ENCODE measurements at regions not wholly inside any gene's neighbourhood (a gene's known extent, or its start where the extent isn't known, plus 50 kb on each side); places are given as distances from the start of the nearest gene placed in this dataset.
A peak's percentile ranks its signal among the peaks of the same experiment; 100 is the strongest.

DNA sequence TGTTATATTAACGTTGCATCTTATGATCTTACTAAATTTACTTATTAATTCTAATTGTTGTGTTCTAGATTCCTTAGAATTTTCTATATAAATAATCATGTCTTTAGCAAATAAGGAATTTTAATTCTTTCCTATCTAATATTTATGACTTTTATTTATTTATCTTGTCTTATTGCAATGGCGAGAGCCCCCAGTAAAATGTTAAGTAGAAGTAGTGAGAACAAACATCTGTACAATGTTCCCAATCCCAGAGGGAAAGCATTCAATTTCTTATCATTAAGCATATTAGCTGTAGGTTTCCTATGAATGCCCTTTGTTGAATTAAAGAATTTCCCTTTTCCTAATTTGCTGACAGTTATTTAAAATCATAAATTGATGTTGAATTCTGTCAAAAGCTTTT is 203.7 kb upstream of the OTX2 start:
- H3K36me3 Mint-ChIP-seq, result peaks cover 30% of the 10 kb centered on the region

GRCh38 chr14:57009585-57010515 is 199.6 kb upstream of the OTX2 start:
- CTCF ChIA-PET, result no interaction called here
- no peak overlapping the region for H3K27ac Mint-ChIP-seq

More for the DNA sequence above, 203.7 kb upstream of the OTX2 start:
- ChIA-PET POLR2A (no interaction called here), CTCF (no interaction called here)
- no peak for ATAC-seq
- no peak for DNase-seq (ENCODE audit: low spot score)
- H3K27ac Mint-ChIP-seq, result no peak overlapping the region
- H3K4me3 Mint-ChIP-seq, result no peak overlapping the region
- H3K9me3 Mint-ChIP-seq, result peaks cover 35% of the 10 kb centered on the region
- TF ChIP-seq, protein P1, sequence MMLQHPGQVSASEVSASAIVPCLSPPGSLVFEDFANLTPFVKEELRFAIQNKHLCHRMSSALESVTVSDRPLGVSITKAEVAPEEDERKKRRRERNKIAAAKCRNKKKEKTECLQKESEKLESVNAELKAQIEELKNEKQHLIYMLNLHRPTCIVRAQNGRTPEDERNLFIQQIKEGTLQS (CRISPR knock-in tag; conservative IDR thresholded peaks at IDR 0.05), result no peak
- TF ChIP-seq GTF2I (CRISPR knock-in tag; conservative IDR thresholded peaks at IDR 0.05), result peak; percentile 83
- TF ChIP-seq ZNF396 (CRISPR knock-in tag; IDR thresholded peaks at IDR 0.05; ENCODE audit: borderline replicate concordance), result peak; percentile 33; the same call in 1 of the 2 replicates
- 0 out of 2 replicates have a peak, but pooled peaks cover 2% of the 10 kb centered on the region for H3K27me3 Mint-ChIP-seq (ENCODE audit: low read depth)
- peaks cover 12% of the 10 kb centered on the region for H3K4me1 Mint-ChIP-seq

GRCh38 chr14:57008534-57008933 is 198.3 kb upstream of the OTX2 start:
- CTCF ChIA-PET, result interaction anchor here (0.6 kb wide), 2 partner anchors 296 to 600 kb away, joined by 3 to 4 read pairs; no protein-coding TSS in a partner anchor
- Mint-ChIP-seq H3K4me3 (no peak overlapping the region), H3K4me1 (peaks cover 46% of the 10 kb centered on the region), H3K27me3 (ENCODE audit: low read depth) (0 out of 2 replicates have a peak, but pooled peaks cover 1% of the 10 kb centered on the region), H3K9me3 (peaks cover 26% of the 10 kb centered on the region), H3K36me3 (peaks cover 23% of the 10 kb centered on the region), H3K27ac (0 out of 2 replicates have a peak overlapping the region, but pooled peaks have one; percentile 8)
- TF ChIP-seq ZNF138 (CRISPR knock-in tag; conservative IDR thresholded peaks at IDR 0.05) (no peak), FOXJ3 (CRISPR knock-in tag; IDR thresholded peaks at IDR 0.05; ENCODE audit: borderline replicate concordance) (no peak), NR2C2 (CRISPR knock-in tag; IDR thresholded peaks at IDR 0.05) (no peak)
- DNase-seq (ENCODE audit: low spot score) (no peak), ATAC-seq (no peak; the same call in 1 of the 2 replicates)
- POLR2A ChIA-PET, result interaction anchor here (0.6 kb wide), 1 partner anchor 303 kb away, joined by 3 read pairs; no protein-coding TSS in a partner anchor

More at GRCh38 chr14:57009585-57010515, 199.6 kb upstream of the OTX2 start:
- Mint-ChIP-seq H3K4me3 (no peak overlapping the region), H3K4me1 (peaks cover 38% of the 10 kb centered on the region), H3K27me3 (ENCODE audit: low read depth) (0 out of 2 replicates have a peak, but pooled peaks cover 2% of the 10 kb centered on the region), H3K36me3 (peaks cover 28% of the 10 kb centered on the region), H3K9me3 (peaks cover 31% of the 10 kb centered on the region)
- TF ChIP-seq, protein P2, sequence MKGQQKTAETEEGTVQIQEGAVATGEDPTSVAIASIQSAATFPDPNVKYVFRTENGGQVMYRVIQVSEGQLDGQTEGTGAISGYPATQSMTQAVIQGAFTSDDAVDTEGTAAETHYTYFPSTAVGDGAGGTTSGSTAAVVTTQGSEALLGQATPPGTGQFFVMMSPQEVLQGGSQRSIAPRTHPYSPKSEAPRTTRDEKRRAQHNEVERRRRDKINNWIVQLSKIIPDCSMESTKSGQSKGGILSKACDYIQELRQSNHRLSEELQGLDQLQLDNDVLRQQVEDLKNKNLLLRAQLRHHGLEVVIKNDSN (CRISPR knock-in tag; IDR thresholded peaks at IDR 0.05), result no peak
- no peak for DNase-seq (ENCODE audit: low spot score)
- POLR2A ChIA-PET, result no interaction called here
- no peak; the same call in 1 of the 2 replicates for ATAC-seq

- peaks cover 33% of the 10 kb centered on the region for H3K4me1 Mint-ChIP-seq
- H3K4me3 Mint-ChIP-seq, result no peak overlapping the region
- peak; percentile 81 for ATAC-seq
- peaks cover 8% of the 10 kb centered on the region for H3K9me3 Mint-ChIP-seq
- DNase-seq (ENCODE audit: low spot score), result no peak
- peaks cover 4% of the 10 kb centered on the region; the same call in 1 of the 2 replicates for H3K27me3 Mint-ChIP-seq (ENCODE audit: low read depth)
- H3K27ac Mint-ChIP-seq, result 0 out of 2 replicates have a peak overlapping the region, but pooled peaks have one; percentile 6
- H3K36me3 Mint-ChIP-seq, result no peaks in the 10 kb centered on the region
- ChIA-PET POLR2A (no interaction called here), CTCF (interaction anchor here (0.5 kb wide), 2 partner anchors 274 to 1581 kb away, joined by 3 to 4 read pairs; no protein-coding TSS in a partner anchor)
- TF ChIP-seq, protein P3, sequence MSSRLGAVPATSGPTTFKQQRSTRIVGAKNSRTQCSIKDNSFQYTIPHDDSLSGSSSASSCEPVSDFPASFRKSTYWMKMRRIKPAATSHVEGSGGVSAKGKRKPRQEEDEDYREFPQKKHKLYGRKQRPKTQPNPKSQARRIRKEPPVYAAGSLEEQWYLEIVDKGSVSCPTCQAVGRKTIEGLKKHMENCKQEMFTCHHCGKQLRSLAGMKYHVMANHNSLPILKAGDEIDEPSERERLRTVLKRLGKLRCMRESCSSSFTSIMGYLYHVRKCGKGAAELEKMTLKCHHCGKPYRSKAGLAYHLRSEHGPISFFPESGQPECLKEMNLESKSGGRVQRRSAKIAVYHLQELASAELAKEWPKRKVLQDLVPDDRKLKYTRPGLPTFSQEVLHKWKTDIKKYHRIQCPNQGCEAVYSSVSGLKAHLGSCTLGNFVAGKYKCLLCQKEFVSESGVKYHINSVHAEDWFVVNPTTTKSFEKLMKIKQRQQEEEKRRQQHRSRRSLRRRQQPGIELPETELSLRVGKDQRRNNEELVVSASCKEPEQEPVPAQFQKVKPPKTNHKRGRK (CRISPR knock-in tag; IDR thresholded peaks at IDR 0.05; ENCODE audit: borderline replicate concordance), result no peak
- TF ChIP-seq GABPB1 (CRISPR knock-in tag; IDR thresholded peaks at IDR 0.05) (no peak), ZNF121 (CRISPR knock-in tag; IDR thresholded peaks at IDR 0.05) (no peak), CREB1 (CRISPR knock-in tag; IDR thresholded peaks at IDR 0.05) (no peak), NR1H2 (CRISPR knock-in tag; IDR thresholded peaks at IDR 0.05) (no peak), TEAD4 (CRISPR knock-in tag; IDR thresholded peaks at IDR 0.05) (no peak), ZNF138 (CRISPR knock-in tag; conservative IDR thresholded peaks at IDR 0.05) (no peak), ZBTB21 (CRISPR knock-in tag; IDR thresholded peaks at IDR 0.05; ENCODE audit: borderline replicate concordance) (no peak), ATF2 (CRISPR knock-in tag; IDR thresholded peaks at IDR 0.05; ENCODE audit: borderline replicate concordance, low read depth) (no peak), CTCF (IDR thresholded peaks at IDR 0.05) (no peak), NFYB (CRISPR knock-in tag; conservative IDR thresholded peaks at IDR 0.05; ENCODE audit: low read depth) (no peak), CBFB (CRISPR knock-in tag; IDR thresholded peaks at IDR 0.05; ENCODE audit: low read depth) (no peak), SMAD4 (CRISPR knock-in tag; IDR thresholded peaks at IDR 0.05) (no peak)
These were observed 188.4 kb upstream of the OTX2 start for GRCh38 chr14:56998728-56999127.

Data from WTC11 (cell line).